GM19372 (cell line): ENCODE measurements at regions not wholly inside any gene's neighbourhood (a gene's known extent, or its start where the extent isn't known, plus 50 kb on each side); places are given as distances from the start of the nearest gene placed in this dataset.
"Not testable (repeated sequence)": the region's sequence is repeated elsewhere in the genome, so short reads cannot be mapped to it uniquely, and the experiment has no call there.

ENCODE experiments used
- ATAC-seq: cut with Tn5 transposase; IDR thresholded peaks from one replicate; pipeline ENCODE4 v1.9.1; 2021; ENCODE audit warnings: mild to moderate bottlenecking, low read depth, moderate library complexity; ENCODE audit not compliant: unreplicated experiment

DNA sequence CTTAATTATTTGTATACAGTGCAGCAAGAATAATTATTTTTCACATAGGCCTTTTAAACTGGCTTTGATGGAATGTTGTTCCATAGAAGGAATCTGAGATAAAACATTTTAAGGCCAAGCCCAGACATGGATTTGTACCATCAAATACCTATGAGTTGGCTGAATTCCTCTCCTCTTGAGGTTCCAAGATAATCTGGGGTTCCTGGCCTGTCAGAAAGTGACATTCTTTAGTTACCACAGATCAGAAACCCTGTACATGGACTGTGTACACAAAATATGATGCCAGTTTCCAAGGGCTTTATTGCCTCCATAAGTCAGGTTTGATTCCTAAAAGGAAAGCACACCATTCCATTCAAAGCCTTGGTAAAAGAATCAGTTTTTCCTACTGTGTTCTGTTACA is 1256.7 kb upstream of the NRXN1 start:
- no peak for ATAC-seq

DNA sequence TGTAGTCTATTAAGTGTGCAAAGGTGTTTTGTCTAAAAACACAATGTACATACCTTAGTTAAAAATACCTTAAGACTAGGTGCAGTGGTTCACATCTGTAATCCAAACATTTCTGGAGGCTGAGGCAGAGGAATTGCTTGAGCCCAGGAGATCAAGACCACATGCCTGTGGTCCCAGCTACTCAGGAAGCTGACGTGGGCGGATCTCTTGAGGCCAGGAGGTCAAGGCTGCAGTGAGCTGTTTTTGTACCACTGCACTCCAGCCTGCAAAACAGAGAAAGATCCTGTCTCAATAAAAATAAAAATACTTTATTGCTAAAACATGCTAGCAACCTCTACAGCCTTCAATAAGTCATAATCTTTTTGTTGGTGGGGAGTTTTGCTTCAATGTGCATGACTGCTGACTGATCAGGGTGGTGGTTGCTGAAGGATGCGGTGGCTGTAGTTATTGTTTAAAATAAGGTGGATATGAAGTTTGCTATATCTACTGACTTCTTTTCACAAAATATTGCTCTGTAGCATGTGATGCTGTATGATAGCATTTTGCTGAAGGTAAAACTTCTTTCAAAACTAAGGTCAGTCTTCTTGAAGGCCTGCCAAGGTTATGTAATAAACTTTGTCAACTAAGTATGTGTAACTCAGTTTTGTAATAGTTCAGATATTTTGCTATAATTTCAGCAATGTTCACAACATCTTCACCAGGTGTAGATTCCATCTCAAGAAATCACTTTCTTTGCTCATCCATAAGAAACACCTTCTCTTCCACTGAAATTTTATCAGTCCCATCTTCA is 1238.0 kb upstream of the NRXN1 start:
- ATAC-seq = no peak

DNA sequence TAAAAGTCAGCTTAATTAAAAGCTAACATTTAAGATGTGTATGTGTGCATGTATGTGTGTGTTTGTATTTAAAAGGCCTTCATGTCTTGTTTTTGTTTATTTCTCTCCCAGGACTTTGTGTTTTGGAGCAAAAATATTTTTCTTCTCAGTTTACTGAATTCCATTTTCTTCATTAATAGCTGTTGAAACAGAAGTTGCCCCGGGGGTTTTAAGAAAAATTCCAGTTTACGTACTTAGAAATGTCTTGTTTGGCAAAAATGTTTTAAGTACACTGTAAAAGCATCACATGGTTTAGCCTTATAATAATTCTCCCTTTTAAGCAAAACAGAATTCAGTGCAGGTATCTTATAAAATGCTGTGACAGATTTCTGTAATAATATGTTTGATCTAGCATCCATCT is 1233.0 kb upstream of the NRXN1 start:
- ATAC-seq = no peak

DNA sequence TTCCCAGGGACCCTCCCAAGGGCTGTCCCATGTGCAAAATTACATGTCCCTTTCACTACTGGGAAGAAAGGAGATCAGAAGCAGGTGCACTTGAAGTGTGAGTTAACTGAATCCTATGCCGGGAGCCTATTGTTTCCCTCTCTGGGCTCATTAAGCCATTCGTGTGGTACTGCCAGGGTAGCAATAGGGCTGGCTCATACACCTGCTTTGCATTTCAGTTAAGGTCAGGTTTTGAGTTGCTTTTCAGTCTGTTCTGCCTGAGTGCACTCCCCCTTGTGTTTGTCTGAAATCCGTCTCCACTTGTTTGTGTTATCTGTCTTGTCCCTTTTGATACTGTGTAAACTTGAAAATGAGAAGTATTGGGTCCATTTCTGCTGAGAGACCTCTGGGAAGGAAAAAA is 1232.6 kb upstream of the NRXN1 start:
- no peak for ATAC-seq

DNA sequence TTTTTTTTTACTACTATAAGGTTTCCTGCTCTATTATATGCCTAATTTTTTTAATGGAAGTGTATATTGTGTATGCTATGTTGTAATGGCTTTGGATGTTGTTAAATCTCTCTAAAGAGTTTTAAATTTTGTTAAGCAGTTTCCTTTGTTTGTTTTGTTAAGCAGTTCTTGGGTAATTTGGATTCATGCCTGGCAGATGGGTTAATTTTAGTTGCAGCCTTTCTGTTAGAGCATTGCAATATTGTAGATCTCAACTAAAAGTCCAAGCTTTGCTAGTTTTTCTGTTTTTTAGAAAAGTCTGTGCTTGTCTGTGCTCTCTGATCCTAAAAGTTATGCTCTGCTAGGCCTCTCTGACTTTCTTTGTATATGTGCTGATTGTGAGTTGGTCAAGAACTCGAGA is 1229.0 kb upstream of the NRXN1 start:
- no peak for ATAC-seq

DNA sequence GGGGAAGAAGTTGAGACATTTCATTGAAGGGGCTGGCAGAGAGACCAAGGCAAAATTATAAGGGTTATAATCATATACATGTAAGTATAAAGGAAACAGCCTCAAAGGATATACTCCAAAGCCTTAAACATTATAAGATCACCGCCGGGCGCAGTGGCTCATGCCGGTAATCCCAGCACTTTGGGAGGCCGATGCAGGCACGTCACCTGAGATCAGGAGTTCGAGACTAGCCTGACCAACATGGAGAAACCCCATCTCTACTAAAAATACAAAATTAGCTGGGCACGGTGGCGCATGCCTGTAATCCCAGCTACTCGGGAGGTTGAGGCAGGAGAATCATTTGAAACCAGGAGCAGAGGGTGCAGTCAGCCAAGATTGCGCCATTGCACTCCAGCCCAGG is 1227.0 kb upstream of the NRXN1 start:
- ATAC-seq = not testable (repeated sequence)

DNA sequence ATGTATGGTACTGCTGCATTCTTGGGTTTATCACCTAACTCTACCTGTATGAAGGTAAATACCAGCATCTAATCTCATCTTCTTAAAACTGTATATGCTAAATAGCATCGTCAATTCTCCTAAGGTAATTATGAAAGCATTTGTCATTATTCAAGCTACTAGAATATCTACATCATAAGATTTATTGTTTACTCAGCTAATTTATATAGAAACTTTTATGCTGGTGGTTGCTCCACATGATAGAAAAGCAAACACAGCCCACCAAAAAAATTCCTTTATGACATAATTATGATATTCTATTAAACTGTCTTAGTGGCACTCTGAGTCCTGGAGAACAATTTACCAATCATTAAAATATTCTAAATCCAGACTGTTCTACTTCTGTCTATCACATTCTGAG is 1226.1 kb upstream of the NRXN1 start:
- ATAC-seq = no peak

DNA sequence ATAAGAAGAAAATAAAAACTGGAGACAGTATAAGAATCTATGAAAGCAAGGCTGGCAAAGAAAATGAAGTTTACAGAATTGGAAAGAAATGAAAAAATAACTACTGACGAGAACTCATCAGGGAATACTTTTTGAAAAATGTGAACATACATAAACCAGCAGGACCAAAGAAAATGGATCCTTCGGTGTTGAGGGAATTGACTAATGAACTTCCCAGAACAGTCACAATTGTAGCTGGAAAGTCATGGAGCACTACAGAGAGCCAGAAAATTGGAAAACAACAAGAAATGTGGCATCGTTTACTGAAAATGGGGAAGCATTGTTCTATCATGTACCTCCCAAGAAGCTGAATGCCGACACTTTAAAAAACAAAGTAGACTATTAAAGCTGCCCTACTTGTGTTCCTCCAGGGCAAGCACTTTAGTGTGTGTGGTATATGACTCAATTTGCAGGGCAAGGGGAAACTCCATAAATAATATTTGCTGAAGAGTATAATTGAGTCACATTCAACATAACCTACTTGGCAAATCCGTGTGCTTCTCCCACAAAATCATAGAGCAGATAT is 1221.6 kb upstream of the NRXN1 start:
- ATAC-seq = no peak

DNA sequence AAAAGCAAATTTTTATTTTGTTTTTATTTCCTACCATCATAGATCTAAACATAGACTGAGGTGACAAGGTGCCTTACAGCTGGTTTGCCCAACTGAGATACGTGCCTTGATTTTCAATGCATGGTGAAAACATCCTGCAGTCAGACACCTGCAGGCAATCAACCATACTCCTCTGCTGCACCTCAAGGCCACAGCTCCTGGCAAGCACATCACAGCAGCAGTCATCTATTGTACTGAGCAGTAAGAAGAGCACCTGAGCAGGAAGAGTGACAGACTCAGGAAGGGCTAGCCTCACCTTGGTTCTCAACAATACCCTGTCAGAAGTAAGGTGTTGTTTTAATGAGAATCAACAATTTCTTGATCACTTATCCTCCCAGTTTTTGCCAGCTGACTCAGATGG is 1206.8 kb upstream of the NRXN1 start:
- ATAC-seq = no peak

DNA sequence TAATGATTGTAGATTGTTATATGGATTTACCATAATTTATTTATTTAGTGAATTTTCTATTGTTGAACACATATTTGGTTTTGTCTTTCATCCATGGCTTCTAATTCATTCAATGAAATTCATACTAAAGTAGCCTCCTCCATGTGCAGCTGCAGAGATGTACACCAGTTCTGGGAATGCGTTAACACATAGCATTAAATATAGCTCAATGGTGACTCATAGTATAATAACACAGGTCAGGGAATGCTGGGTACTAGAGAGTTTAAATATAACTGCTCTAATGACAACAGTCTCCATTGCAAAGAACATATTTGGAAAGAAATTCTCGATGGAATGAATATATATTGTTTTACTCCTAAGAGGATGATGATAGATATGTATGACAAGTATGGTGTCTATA is 1190.2 kb upstream of the NRXN1 start:
- ATAC-seq = no peak

DNA sequence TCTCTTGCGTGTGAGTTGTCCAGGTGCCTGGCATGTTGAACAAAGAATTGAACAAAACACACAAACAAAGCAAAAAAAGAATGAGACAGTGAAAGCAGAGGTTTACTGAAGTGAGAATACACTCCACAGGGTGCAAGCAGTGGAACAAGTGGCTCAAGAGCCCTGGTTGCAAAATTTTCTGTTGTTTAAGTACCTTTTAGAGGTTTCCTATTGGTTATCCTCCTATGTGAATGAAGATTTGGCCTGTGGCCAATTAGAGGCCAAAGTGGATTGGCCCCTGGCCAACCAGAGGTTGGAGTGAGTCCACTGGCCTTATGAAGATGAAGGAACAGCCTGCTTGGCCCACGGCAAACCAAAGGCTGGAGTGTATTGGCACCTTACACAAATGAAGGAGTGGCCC is 1188.5 kb upstream of the NRXN1 start:
- ATAC-seq = no peak

DNA sequence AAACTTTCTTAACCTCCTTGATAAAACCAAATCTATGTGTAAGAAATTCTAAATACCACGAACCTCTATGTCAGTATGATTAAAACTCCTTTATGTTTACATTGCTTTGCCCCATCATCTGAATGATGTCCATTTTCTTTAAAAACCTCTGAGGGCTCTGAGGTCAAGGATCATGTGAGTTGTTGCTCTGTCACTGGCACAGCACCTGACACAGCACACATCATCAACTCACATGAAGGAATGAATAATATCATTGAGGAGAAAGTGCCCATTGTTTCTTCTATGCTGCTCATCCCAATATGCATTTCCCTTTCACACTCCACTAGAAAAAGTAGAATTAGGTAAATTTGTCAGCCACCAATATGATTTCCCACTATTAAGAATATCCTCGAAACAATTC is 1178.7 kb upstream of the NRXN1 start:
- ATAC-seq = no peak

DNA sequence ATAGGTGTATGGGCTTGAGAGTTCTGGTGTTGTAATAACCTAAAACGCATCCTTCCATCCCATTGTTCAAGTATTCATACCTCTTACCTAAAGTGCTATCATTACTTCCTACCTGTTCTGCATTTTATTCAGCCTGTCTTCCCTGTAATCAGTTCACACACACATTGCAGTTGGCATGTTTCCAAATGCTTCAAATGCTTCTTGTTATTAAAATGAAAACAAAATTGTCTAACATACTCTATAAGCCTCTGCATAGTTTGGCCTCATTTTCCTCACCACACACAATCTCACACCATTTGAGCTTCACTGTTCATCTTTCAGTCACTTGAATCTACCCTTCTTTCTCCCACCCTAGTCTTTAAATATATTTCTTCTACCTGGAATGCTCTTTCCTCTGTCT is 1178.2 kb upstream of the NRXN1 start:
- no peak for ATAC-seq

DNA sequence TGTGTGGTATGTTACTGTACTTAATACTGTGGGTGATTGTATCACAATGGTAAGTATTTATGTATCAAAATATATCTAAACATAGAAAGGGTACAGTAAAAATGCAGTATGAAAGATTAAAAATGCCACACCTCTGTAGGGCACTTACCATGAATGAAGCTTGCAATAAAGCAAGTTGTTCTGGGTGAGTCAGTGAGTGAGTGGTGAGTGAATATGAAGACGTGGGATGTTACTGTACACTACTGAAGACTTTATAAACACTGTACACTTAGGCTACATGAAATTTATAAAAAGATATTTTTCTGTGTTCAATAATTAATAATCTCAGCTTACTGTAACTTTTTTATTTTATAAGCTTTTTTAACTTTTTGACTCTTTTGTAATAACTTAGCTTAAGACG is 1162.4 kb upstream of the NRXN1 start:
- no peak for ATAC-seq

DNA sequence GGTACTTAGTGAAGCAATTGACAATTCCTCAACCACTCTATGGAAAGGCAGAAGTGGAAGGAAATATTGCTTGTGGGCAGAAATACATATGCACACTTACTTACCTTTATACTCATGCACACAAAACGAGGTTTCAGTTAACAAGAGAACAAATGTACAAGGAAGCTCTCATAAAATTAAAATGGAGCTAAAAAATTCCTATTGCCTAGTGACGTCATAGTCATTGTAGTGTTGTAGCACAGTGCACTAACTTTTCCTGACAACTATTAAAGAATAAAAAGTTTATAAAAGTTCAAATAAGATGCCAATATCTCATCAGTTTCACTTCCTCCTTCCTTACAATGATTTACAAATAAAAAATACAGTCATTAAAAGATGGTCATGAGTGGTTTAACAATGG is 1161.9 kb upstream of the NRXN1 start:
- ATAC-seq = no peak

DNA sequence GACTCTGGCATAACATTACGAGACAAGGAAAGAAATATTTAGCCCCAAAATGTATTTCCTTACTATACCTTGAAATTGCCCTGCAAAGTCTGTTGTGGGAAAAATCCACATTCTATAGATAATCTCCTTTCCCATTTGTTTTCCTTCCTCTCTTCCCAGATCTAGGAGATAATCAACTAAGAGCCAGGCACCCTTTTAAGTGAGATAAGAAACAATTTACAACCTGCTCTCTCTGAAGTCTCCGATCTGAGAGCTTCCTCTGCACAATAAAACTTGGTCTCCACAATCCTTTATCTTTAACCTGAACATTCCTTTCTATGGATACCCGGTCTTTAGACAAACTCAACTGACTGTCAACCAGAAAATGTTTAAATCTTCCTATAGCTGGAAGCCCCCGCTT is 1160.7 kb upstream of the NRXN1 start:
- no peak for ATAC-seq

DNA sequence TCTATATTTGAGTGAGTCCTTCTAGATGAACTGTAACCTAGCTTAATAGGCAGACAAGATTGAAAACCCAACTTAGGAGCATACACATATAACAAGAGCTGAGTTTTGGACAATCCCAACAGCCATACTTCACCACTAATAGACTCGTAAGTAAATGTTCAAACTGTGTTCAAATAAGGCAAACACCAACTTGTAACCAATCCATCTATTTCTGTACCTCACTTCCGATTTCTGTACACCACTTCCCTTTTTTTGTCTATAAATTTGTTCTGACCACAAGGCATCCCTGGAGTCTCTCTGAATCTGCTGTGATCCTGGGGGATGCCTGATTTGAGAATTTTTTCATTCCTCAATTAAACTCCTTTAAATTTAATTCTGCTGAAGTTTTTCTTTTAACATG is 1149.1 kb upstream of the NRXN1 start:
- ATAC-seq = no peak

DNA sequence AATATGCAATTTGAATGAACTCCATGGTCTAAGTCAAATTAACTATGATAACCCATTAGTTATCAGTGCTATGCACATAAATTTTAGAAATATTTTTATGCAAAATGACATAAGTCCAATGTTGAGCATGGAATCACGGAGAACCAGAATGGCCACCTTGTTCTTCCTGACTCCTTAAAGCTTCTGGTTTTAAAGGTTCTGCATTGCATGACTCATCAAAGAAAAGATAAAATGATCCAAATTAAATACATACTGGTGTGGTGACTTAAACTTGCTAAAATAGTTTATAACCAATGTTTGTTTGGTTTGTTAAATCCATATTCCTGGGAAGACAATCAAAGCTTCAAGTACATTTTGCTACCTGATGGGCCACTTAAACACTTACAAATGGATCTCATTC is 1146.9 kb upstream of the NRXN1 start:
- ATAC-seq = no peak

DNA sequence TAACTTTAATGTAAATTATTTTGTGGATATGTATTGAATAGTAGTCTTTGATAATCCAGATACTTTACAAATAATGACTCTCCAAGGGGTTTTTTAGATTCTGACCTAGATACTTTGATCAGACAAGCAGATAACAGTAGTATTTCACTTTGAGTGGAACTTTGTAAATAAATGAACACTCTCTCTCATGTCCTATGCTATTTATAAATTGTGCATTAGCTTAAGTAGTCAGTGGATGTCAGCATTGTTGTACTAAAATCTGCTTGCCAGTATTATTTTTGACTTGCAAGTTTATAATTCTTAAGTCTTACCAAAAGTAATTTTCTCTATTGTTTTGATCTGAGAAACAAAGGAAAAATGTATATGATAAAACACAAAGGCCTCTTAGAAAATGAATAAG is 1113.1 kb upstream of the NRXN1 start:
- no peak for ATAC-seq

DNA sequence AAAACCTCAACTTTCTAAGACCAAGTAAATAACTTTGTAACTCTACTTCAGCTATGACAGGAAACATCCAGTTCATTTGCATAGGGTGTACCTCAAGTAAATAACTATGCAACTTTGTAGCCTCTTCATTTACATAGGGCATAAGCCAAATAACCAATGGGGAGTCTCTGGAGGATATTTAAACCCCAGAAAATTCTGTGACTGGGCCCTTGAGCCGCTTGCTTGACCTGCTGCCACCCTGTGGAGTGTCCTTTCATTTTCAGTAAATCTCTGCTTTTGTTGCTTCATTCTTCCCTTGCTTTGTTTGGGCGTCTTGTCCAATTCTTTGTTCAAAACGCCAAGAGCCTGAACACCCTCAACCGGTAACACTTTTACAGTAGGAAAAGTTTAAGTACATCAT is 1112.7 kb upstream of the NRXN1 start:
- ATAC-seq = no peak

DNA sequence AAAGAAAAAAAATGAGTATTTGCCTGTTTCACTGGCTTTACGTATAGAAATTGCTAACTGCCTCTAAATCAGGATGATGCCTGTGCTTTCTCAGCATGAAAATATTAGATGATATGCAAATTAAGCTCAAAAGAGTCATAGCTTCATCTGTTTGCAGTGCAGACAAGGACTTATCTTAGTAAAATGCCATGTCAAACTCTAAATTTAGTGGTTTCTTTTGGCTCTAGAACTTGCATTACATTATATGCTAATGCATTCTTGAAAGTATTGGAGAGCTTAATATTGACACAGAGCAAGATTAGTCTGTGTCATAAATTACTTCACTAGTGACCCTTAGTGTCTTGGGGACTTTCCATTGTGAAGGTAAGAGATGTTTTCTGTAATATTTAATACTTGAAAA is 1109.1 kb upstream of the NRXN1 start:
- no peak for ATAC-seq

DNA sequence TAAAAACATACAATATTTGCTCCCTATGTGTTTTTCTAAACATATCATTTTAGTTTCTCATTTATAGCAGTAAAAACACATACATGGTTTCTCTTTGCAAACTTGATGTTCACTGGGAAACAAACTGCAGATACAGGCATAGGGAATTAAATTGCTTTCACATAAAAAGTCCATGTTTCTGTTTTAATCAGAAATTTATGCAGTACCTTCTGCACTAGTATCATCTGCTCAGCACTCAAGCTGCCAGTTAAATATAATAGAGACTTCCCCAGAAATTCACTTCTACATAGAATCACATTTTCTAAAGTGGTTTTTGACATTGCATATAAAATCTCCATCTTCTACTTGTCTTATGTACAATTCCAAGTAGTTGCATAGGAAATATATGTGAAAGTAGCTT is 1107.3 kb upstream of the NRXN1 start:
- no peak for ATAC-seq

DNA sequence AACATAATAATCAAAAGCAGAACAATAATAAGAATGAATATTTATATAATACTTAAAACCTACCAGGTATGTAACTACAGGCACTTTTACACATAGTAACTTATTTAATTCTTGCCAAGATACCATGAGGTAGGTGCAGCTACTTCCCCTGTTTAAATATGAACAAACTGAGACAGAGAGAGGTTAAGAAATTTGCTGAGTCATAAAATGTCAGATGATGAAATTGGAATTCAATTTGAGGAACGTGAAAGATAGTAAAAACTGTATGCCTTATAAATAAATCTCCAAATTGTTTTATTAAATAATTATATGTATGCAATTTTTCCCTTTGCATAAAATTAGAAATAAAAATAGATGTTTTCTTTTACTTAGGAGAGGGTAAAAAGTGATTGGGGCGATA is 1103.3 kb upstream of the NRXN1 start:
- ATAC-seq = no peak
